ENCODE measurements at regions not wholly inside any gene's neighbourhood (a gene's known extent, or its start where the extent isn't known, plus 50 kb on each side); places are given as distances from the start of the nearest gene placed in this dataset.

- H3K4me3 ChIP-seq (ENCODE audit: low read depth, low read length) = no peak overlapping the region
- DNase-seq (ENCODE audit: low read depth) = no peak
- no peak for TF ChIP-seq CTCF (IDR thresholded peaks at IDR 0.05; ENCODE audit: control insufficient read depth, extremely low read depth, insufficient read depth)
These were observed 154.8 kb upstream of the CDH5 start for GRCh38 chr16:66211651-66212050.

- no peak for TF ChIP-seq CTCF (IDR thresholded peaks at IDR 0.05; ENCODE audit: control insufficient read depth, extremely low read depth, insufficient read depth)
- no peak for DNase-seq (ENCODE audit: low read depth)
- H3K4me3 ChIP-seq (ENCODE audit: low read depth, low read length) = no peak overlapping the region
These were observed 158.6 kb upstream of the CDH5 start for GRCh38 chr16:66207883-66208265.

- H3K4me3 ChIP-seq (ENCODE audit: low read depth, low read length) = no peak overlapping the region
- no peak for DNase-seq (ENCODE audit: low read depth)
- no peak for TF ChIP-seq CTCF (IDR thresholded peaks at IDR 0.05; ENCODE audit: control insufficient read depth, extremely low read depth, insufficient read depth)
These were observed 159.2 kb upstream of the CDH5 start for GRCh38 chr16:66207139-66207882.

GRCh38 chr16:66206363-66206762 lies 160.1 kb upstream of the CDH5 start:
- H3K4me3 ChIP-seq (ENCODE audit: low read depth, low read length) = no peak overlapping the region
- TF ChIP-seq CTCF (IDR thresholded peaks at IDR 0.05; ENCODE audit: control insufficient read depth, extremely low read depth, insufficient read depth) = no peak
- DNase-seq (ENCODE audit: low read depth) = no peak

- no peak for DNase-seq (ENCODE audit: low read depth)
- no peak for TF ChIP-seq CTCF (IDR thresholded peaks at IDR 0.05; ENCODE audit: control insufficient read depth, extremely low read depth, insufficient read depth)
- H3K4me3 ChIP-seq (ENCODE audit: low read depth, low read length) = no peak overlapping the region
These were observed 160.9 kb upstream of the CDH5 start for GRCh38 chr16:66205287-66206231.

GRCh38 chr16:66204756-66205155 lies 161.7 kb upstream of the CDH5 start:
- H3K4me3 ChIP-seq (ENCODE audit: low read depth, low read length) = no peak overlapping the region
- TF ChIP-seq CTCF (IDR thresholded peaks at IDR 0.05; ENCODE audit: control insufficient read depth, extremely low read depth, insufficient read depth) = no peak
- no peak for DNase-seq (ENCODE audit: low read depth)
